ENCODE measurements at regions not wholly inside any gene's neighbourhood (a gene's known extent, or its start where the extent isn't known, plus 50 kb on each side); places are given as distances from the start of the nearest gene placed in this dataset.

GRCh38 chr16:35176449-35176848 is 1717.0 kb downstream of the TP53TG3F start:
- TF ChIP-seq POLR2AphosphoS5 (IDR thresholded peaks at IDR 0.05; ENCODE audit: low read depth) (no peak), CTCF (IDR thresholded peaks at IDR 0.05; ENCODE audit: insufficient read depth, low read length) (no peak), GABPA (IDR thresholded peaks at IDR 0.05; ENCODE audit: low read depth) (no peak), SPI1 (IDR thresholded peaks at IDR 0.05; ENCODE audit: borderline replicate concordance, low read depth) (no peak)
- TF ChIP-seq, protein P1, sequence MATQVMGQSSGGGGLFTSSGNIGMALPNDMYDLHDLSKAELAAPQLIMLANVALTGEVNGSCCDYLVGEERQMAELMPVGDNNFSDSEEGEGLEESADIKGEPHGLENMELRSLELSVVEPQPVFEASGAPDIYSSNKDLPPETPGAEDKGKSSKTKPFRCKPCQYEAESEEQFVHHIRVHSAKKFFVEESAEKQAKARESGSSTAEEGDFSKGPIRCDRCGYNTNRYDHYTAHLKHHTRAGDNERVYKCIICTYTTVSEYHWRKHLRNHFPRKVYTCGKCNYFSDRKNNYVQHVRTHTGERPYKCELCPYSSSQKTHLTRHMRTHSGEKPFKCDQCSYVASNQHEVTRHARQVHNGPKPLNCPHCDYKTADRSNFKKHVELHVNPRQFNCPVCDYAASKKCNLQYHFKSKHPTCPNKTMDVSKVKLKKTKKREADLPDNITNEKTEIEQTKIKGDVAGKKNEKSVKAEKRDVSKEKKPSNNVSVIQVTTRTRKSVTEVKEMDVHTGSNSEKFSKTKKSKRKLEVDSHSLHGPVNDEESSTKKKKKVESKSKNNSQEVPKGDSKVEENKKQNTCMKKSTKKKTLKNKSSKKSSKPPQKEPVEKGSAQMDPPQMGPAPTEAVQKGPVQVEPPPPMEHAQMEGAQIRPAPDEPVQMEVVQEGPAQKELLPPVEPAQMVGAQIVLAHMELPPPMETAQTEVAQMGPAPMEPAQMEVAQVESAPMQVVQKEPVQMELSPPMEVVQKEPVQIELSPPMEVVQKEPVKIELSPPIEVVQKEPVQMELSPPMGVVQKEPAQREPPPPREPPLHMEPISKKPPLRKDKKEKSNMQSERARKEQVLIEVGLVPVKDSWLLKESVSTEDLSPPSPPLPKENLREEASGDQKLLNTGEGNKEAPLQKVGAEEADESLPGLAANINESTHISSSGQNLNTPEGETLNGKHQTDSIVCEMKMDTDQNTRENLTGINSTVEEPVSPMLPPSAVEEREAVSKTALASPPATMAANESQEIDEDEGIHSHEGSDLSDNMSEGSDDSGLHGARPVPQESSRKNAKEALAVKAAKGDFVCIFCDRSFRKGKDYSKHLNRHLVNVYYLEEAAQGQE (IDR thresholded peaks at IDR 0.05; ENCODE audit: insufficient replicate concordance, low read depth) = no peak
